SK-N-SH treated with all-trans-retinoic acid at 6 μM for 48 hours (cell line): ENCODE measurements at regions not wholly inside any gene's neighbourhood (a gene's known extent, or its start where the extent isn't known, plus 50 kb on each side); places are given as distances from the start of the nearest gene placed in this dataset.

Experiments used
- ATAC-seq: fragments of 200-7000 bp; cut with Tn5 transposase; 3 replicates; pipeline ENCODE4 v1.9.1; 2020; ENCODE audit warnings: mild to moderate bottlenecking, moderate library complexity
- ARNTL ChIP-seq: fragments of 450-650 bp; formaldehyde crosslinking; IDR thresholded peaks from 2 replicates; pipeline ENCODE4 v1.5.0; 2020; ENCODE audit warnings: low read depth, mild to moderate bottlenecking, moderate library complexity, borderline replicate concordance
- BACH2 ChIP-seq: fragments of 250-450 bp; sonication (Bioruptor Pico); IDR thresholded peaks from 2 replicates; pipeline ENCODE4 v1.9.0; 2021; ENCODE audit warnings: mild to moderate bottlenecking, borderline replicate concordance
- ESRRG ChIP-seq: fragments of 250-450 bp; sonication (Bioruptor Pico); IDR thresholded peaks from 2 replicates; pipeline ENCODE4 v1.6.1; 2021; ENCODE audit warnings: mild to moderate bottlenecking
- GLIS3 ChIP-seq: fragments of 250-450 bp; sonication (Bioruptor Pico); IDR thresholded peaks from 2 replicates; pipeline ENCODE4 v1.5.0; 2020; ENCODE audit warnings: mild to moderate bottlenecking, moderate library complexity
- ISL1 ChIP-seq: fragments of 250-450 bp; sonication (Bioruptor Pico); IDR thresholded peaks from 2 replicates; pipeline ENCODE4 v2.1.2; 2022; ENCODE audit warnings: mild to moderate bottlenecking, moderate library complexity
- OSR1 ChIP-seq: fragments of 250-450 bp; sonication (Bioruptor Pico); IDR thresholded peaks from 2 replicates; pipeline ENCODE4 v1.8.0; 2022; ENCODE audit warnings: moderate library complexity, mild to moderate bottlenecking, inconsistent platforms
- PPARA ChIP-seq: fragments of 250-450 bp; sonication (Bioruptor Pico); IDR thresholded peaks from 2 replicates; pipeline ENCODE4 v1.5.0; 2020; ENCODE audit warnings: mild to moderate bottlenecking, borderline replicate concordance
- RARB ChIP-seq: fragments of 250-450 bp; sonication (Bioruptor Pico); IDR thresholded peaks from 2 replicates; pipeline ENCODE4 v1.8.0; 2021; ENCODE audit warnings: mild to moderate bottlenecking, moderate library complexity
- SNAI2 ChIP-seq: fragments of 250-450 bp; sonication (Bioruptor Pico); IDR thresholded peaks from 2 replicates; pipeline ENCODE4 v1.5.0; 2020; ENCODE audit warnings: mild to moderate bottlenecking, moderate library complexity
- TCF4 ChIP-seq: fragments of 250-450 bp; sonication (Bioruptor Pico); IDR thresholded peaks from 2 replicates; pipeline ENCODE4 v1.8.0; 2021; ENCODE audit warnings: mild to moderate bottlenecking, moderate library complexity, borderline replicate concordance
- TOX ChIP-seq: fragments of 250-450 bp; sonication (Bioruptor Pico); IDR thresholded peaks from 2 replicates; pipeline ENCODE4 v1.8.0; 2021; ENCODE audit warnings: mild to moderate bottlenecking, moderate library complexity, borderline replicate concordance
- ZC3H10 ChIP-seq: fragments of 250-450 bp; sonication (Bioruptor Pico); IDR thresholded peaks from 2 replicates; pipeline ENCODE4 v1.5.1; 2021; ENCODE audit warnings: mild to moderate bottlenecking, moderate library complexity
- ZFP3 ChIP-seq: fragments of 250-450 bp; sonication (Bioruptor Pico); IDR thresholded peaks from 2 replicates; pipeline ENCODE4 v1.5.0; 2020; ENCODE audit warnings: mild to moderate bottlenecking, moderate library complexity
- ZFP30 ChIP-seq: fragments of 450-650 bp; formaldehyde crosslinking; IDR thresholded peaks from 2 replicates; pipeline ENCODE4 v1.5.0; 2022; ENCODE audit warnings: mild to moderate bottlenecking, moderate library complexity
- ZNF565 ChIP-seq: fragments of 450-650 bp; formaldehyde crosslinking; conservative IDR thresholded peaks from 2 replicates; pipeline ENCODE4 v1.5.0; 2020; ENCODE audit warnings: low read depth, mild to moderate bottlenecking, moderate library complexity
- ZNF8 ChIP-seq: fragments of 450-650 bp; formaldehyde crosslinking; IDR thresholded peaks from 2 replicates; pipeline ENCODE4 v1.5.0; 2020; ENCODE audit warnings: mild to moderate bottlenecking, moderate library complexity
- TF ChIP-seq, protein P1 (sequence below): fragments of 250-450 bp; sonication (Bioruptor Pico); IDR thresholded peaks from 2 replicates; pipeline ENCODE4 v1.8.0; 2020; ENCODE audit warnings: mild to moderate bottlenecking, moderate library complexity, borderline replicate concordance
- TF ChIP-seq, protein P2 (sequence below): fragments of 250-450 bp; sonication (Bioruptor Pico); IDR thresholded peaks from 2 replicates; pipeline ENCODE4 v1.5.0; 2020; ENCODE audit warnings: mild to moderate bottlenecking, moderate library complexity
- TF ChIP-seq, protein P3 (sequence below): fragments of 250-450 bp; sonication (Bioruptor Pico); IDR thresholded peaks from 2 replicates; pipeline ENCODE4 v1.8.0; 2021; ENCODE audit warnings: low read depth, mild to moderate bottlenecking, moderate library complexity, borderline replicate concordance
- TF ChIP-seq, protein P4 (sequence below): fragments of 250-450 bp; sonication (Bioruptor Pico); IDR thresholded peaks from 2 replicates; pipeline ENCODE4 v1.5.1; 2020; ENCODE audit warnings: low read depth, mild to moderate bottlenecking, moderate library complexity
- TF ChIP-seq, protein P5 (sequence below): fragments of 250-450 bp; sonication (Bioruptor Pico); IDR thresholded peaks from 2 replicates; pipeline ENCODE4 v1.5.1; 2021; ENCODE audit warnings: mild to moderate bottlenecking, moderate library complexity

DNA sequence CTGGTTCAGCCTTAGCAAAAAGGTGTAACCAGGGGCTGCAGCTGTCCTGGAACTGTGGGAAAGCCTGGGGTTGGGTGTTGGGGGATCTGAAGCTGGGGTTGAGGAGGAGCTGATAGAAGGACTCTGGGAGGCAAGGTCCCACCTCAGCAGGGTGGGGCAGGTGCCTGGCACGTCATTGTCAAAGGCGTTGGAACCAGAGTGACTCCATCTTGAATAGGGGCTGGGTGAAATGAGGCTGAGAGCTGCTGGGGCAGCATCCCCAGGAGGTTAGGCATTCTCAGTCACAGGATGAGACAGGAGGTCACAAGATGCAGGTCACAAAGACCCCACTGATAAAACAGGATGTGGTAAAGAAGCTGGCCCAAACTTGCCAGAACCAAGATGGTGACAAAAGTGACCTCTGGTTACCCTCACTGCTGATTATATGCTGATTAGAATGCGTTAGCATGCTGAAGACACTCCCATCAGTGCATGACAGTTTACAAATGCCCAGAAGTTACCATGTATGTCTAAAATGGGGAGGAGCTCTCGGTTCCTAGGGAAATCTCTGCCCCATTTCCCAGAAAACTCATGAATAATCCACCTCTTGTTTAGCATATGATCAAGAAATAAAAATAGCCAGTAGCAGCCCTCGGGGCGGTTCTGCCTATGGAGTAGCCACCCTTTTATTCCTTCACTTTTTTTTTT is 85.4 kb downstream of the IER5 start:
- no peak for ATAC-seq
- TF ChIP-seq TOX (CRISPR knock-in tag) (no peak), ARNTL (CRISPR knock-in tag) (no peak), GLIS3 (CRISPR knock-in tag) (no peak)

DNA sequence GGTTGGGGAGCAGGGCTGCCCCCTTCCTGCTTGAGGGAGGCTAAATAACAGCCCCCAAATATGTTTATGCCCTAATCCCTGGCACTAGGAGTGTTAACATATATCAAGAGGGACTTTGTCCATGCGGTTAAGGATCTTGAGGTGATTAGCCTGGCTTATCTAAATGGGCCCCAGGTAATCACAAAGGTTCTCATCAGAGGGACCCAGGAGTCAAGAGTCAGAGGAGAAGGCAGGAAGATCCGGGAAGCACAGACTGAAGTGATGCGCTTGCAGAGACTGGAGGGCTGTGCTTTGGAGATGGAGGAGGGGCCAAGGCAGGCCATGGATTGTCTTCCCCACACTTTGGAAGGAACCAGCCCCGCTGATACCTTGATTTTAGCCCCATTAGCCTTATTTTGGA is 86.4 kb downstream of the IER5 start:
- TF ChIP-seq BACH2 (CRISPR knock-in tag) (no peak), ZNF8 (CRISPR knock-in tag) (no peak), GLIS3 (CRISPR knock-in tag) (no peak), ZFP30 (CRISPR knock-in tag) (no peak), ZNF565 (CRISPR knock-in tag) (no peak), SNAI2 (CRISPR knock-in tag) (no peak), ZC3H10 (CRISPR knock-in tag) (no peak), PPARA (CRISPR knock-in tag) (no peak), TOX (CRISPR knock-in tag) (no peak), TCF4 (CRISPR knock-in tag) (no peak), ZFP3 (no peak), OSR1 (CRISPR knock-in tag) (no peak), ARNTL (CRISPR knock-in tag) (no peak), ESRRG (CRISPR knock-in tag) (no peak)
- TF ChIP-seq, protein P1, sequence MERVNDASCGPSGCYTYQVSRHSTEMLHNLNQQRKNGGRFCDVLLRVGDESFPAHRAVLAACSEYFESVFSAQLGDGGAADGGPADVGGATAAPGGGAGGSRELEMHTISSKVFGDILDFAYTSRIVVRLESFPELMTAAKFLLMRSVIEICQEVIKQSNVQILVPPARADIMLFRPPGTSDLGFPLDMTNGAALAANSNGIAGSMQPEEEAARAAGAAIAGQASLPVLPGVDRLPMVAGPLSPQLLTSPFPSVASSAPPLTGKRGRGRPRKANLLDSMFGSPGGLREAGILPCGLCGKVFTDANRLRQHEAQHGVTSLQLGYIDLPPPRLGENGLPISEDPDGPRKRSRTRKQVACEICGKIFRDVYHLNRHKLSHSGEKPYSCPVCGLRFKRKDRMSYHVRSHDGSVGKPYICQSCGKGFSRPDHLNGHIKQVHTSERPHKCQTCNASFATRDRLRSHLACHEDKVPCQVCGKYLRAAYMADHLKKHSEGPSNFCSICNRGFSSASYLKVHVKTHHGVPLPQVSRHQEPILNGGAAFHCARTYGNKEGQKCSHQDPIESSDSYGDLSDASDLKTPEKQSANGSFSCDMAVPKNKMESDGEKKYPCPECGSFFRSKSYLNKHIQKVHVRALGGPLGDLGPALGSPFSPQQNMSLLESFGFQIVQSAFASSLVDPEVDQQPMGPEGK (CRISPR knock-in tag), result no peak
- TF ChIP-seq, protein P2, sequence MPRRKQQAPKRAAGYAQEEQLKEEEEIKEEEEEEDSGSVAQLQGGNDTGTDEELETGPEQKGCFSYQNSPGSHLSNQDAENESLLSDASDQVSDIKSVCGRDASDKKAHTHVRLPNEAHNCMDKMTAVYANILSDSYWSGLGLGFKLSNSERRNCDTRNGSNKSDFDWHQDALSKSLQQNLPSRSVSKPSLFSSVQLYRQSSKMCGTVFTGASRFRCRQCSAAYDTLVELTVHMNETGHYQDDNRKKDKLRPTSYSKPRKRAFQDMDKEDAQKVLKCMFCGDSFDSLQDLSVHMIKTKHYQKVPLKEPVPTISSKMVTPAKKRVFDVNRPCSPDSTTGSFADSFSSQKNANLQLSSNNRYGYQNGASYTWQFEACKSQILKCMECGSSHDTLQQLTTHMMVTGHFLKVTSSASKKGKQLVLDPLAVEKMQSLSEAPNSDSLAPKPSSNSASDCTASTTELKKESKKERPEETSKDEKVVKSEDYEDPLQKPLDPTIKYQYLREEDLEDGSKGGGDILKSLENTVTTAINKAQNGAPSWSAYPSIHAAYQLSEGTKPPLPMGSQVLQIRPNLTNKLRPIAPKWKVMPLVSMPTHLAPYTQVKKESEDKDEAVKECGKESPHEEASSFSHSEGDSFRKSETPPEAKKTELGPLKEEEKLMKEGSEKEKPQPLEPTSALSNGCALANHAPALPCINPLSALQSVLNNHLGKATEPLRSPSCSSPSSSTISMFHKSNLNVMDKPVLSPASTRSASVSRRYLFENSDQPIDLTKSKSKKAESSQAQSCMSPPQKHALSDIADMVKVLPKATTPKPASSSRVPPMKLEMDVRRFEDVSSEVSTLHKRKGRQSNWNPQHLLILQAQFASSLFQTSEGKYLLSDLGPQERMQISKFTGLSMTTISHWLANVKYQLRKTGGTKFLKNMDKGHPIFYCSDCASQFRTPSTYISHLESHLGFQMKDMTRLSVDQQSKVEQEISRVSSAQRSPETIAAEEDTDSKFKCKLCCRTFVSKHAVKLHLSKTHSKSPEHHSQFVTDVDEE, result no peak
- TF ChIP-seq, protein P3, sequence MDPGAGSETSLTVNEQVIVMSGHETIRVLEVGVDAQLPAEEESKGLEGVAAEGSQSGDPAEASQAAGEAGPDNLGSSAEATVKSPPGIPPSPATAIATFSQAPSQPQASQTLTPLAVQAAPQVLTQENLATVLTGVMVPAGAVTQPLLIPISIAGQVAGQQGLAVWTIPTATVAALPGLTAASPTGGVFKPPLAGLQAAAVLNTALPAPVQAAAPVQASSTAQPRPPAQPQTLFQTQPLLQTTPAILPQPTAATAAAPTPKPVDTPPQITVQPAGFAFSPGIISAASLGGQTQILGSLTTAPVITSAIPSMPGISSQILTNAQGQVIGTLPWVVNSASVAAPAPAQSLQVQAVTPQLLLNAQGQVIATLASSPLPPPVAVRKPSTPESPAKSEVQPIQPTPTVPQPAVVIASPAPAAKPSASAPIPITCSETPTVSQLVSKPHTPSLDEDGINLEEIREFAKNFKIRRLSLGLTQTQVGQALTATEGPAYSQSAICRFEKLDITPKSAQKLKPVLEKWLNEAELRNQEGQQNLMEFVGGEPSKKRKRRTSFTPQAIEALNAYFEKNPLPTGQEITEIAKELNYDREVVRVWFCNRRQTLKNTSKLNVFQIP (CRISPR knock-in tag), result no peak
- TF ChIP-seq, protein P4, sequence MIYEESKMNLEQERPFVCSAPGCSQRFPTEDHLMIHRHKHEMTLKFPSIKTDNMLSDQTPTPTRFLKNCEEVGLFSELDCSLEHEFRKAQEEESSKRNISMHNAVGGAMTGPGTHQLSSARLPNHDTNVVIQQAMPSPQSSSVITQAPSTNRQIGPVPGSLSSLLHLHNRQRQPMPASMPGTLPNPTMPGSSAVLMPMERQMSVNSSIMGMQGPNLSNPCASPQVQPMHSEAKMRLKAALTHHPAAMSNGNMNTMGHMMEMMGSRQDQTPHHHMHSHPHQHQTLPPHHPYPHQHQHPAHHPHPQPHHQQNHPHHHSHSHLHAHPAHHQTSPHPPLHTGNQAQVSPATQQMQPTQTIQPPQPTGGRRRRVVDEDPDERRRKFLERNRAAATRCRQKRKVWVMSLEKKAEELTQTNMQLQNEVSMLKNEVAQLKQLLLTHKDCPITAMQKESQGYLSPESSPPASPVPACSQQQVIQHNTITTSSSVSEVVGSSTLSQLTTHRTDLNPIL (CRISPR knock-in tag), result no peak
- TF ChIP-seq, protein P5, sequence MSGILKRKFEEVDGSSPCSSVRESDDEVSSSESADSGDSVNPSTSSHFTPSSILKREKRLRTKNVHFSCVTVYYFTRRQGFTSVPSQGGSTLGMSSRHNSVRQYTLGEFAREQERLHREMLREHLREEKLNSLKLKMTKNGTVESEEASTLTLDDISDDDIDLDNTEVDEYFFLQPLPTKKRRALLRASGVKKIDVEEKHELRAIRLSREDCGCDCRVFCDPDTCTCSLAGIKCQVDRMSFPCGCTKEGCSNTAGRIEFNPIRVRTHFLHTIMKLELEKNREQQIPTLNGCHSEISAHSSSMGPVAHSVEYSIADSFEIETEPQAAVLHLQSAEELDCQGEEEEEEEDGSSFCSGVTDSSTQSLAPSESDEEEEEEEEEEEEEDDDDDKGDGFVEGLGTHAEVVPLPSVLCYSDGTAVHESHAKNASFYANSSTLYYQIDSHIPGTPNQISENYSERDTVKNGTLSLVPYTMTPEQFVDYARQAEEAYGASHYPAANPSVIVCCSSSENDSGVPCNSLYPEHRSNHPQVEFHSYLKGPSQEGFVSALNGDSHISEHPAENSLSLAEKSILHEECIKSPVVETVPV (CRISPR knock-in tag), result no peak
- ATAC-seq, result no peak

DNA sequence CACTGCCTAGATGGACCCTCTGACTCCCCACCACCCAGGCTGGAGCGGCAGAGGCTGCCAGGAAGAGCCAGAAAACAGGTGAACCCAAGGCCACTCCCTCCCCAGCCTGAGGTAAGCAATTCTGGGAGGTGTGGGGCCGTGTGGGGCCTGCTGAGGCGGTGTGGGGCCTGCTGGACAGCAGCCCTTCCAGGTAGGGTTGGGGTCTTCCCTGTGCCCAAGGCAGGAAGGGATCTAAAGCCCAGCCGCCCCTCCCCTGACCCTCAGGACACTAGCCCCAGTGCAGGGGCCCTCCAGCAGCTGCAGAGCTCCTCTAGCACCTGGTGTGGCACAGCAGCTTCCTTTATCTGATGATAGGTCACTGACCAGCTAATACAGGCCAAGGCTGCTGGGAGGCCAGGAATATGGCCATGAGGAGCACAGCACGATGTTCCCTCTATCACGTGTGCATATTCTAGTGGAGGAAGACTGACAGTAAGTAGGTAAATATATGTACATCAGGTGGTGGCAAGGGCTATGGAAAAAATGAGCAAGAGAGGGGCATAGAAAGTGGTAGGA is 86.9 kb downstream of the IER5 start:
- no peak for ATAC-seq
- TF ChIP-seq ESRRG (CRISPR knock-in tag) (no peak), ISL1 (CRISPR knock-in tag) (no peak), RARB (CRISPR knock-in tag) (no peak), ZFP3 (no peak), ARNTL (CRISPR knock-in tag) (no peak), ZC3H10 (CRISPR knock-in tag) (no peak)
- TF ChIP-seq, protein P3 (CRISPR knock-in tag), result no peak
- TF ChIP-seq, protein P5 (CRISPR knock-in tag), result no peak
